ENCODE measurements at regions not wholly inside any gene's neighbourhood (a gene's known extent, or its start where the extent isn't known, plus 50 kb on each side); places are given as distances from the start of the nearest gene placed in this dataset.
"Not testable (repeated sequence)": the region's sequence is repeated elsewhere in the genome, so short reads cannot be mapped to it uniquely, and the experiment has no call there.

DNA sequence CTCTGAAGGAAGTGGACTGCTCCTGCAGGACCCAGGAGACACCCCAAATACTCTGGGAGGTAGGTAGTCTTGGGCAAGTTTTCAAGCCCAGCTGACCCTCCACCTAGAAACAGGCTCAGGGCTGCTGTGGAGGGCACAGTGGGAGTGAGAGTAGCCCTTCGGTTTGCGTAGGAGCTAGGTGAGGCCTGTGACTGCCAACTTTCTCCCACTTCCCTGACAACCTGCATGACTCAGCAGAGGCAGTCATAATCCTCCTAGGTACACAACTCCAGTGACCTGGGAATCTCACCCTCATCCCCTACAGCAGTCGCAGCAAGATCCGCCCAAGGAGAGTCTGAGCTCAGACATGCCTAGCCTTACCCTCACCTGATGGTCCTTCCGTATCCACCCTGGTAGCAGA, 439.1 kb downstream of the CNTNAP4 start:
- not testable (repeated sequence) for DNase-seq (ENCODE audit: low spot score)

DNA sequence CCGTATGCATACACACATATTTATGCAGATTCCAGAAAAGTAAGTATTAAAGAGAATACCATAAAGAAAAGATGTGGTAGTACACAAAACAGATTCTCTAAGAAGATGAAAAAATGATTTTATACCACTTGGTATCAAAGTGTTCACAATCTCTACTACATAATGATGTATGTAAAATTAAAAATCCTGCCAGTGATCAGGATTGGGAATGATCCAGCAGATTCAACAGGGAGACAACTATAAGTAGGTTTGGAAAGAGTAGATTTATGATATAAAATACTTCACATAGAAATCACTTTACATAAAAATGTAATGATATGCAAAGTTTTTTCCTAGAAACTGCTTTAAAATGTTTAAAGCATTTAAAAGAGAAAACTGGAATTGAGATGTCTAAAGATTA, 447.0 kb downstream of the CNTNAP4 start:
- no peak for DNase-seq (ENCODE audit: low spot score)

DNA sequence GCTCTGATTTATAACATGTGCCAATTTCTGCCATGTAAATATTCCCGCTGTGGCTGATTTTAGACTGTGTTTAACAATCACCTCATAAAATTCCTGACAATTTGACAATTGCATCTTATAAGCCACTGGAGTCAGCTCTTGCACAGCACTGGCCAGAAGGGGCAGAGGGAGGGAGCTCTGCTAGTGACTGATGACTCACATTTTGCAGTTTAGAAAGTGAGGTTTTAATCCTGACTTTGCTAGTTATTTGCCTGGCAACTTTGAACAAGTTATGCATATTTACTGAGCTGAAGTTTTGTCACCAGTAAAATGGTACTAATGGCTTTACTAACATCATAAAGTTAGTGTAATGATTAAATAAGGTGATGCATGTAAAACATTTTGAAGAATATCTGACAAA, 452.3 kb downstream of the CNTNAP4 start:
- no peak for DNase-seq (ENCODE audit: low spot score)

DNA sequence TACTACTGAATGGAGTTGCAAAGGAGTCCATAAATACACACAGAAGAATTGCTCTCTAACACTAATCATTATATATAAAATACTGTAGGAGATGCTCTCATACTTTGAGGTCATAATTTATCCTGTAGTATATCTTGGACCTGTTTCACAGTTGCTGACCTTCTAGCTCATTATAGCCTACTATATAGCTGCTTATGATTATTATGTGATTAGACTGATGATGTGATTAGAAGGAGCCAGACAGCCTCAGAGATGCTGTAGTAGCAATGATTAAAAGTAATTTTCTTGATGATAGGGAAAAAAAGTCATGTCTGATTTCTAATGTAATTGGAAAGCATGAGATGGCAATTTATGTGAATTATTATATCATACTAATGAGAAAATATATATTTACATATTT, 455.7 kb downstream of the CNTNAP4 start:
- DNase-seq (ENCODE audit: low spot score) = no peak

DNA sequence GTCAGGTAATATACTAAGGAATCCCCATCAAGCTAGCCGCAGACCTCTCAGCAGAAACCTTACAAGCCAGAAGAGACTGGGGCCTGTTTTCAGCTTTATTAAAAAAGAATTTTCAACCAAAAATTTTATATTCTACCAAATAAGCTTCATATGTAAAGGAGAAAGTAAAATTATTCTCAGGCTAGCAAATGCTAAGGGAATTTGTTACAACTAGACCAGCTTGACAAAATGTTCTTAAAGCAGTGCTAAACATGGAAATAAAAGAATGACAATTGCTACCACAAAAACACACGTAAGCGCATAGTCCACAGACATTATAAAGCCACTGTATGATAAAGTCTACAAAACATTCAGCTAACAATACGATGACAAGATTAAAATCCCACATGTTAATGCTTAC, 449.4 kb upstream of the MON1B start:
- DNase-seq (ENCODE audit: low spot score) = no peak

DNA sequence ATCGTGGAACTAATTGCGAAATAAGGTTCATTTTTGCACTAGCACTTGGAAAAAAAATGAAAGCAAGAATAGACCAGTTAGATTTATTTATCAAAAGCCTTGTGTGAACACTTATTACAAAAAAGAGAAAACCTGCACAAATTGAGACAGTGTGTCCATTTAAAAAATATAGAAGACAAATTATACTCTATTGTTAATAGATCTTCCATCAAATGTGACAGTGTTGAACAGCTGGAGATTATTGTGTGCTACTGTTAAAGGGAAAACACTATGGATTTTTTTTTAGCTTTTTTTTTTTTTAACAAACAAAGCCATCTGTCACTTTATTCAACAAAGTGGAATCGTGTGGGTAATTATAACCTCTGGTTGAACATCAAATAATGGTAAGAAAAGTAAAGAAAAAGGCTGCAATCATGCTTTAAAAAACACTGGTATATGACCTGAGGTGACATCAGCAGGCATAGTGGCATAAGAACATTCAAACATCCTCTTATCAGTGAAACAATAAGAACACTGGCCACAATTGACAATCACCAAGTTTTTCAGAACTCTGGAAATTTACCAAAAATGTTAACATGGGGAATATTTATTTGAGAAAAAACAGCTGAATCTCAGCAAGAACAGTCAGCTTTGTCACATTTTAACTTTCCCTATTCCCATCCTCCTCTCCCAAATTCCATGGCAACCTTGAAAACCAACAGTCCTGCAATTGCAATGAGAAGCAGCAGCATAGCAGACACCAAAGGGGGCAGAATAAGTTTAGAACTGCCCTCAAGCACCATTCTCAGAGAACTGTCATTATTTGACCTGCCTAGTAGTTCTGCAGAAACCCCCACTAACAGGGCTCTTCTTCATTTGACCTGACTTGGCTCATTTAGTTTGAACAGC, 442.3 kb upstream of the MON1B start:
- DNase-seq (ENCODE audit: low spot score) = no peak

DNA sequence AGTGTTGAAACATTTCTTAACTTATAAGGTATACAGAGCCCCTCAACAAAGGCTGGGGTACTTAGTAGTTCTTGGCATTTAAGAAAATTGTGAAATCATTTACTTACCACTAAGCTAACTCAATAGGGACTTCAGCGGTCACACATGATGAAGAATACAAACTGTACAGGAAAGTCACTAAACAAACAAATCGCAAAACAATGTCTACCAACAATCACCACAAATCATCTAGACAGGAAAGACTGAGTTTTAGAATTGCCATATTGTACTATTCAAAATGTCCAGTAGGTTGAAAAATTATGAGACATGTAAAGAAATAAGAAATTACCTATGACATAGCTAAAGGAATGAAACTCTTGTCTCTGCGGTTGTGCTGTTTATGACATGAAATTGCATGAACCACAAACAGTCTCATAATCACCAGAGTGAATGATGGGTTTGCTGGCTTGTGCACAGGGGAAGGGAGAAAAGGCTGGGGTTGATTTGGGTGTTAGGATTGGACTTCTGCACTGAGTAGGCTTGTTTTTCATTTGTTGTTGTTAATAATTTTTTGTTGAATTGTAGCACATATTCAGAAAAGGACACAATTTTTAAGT, 441.1 kb upstream of the MON1B start:
- no peak for DNase-seq (ENCODE audit: low spot score)

DNA sequence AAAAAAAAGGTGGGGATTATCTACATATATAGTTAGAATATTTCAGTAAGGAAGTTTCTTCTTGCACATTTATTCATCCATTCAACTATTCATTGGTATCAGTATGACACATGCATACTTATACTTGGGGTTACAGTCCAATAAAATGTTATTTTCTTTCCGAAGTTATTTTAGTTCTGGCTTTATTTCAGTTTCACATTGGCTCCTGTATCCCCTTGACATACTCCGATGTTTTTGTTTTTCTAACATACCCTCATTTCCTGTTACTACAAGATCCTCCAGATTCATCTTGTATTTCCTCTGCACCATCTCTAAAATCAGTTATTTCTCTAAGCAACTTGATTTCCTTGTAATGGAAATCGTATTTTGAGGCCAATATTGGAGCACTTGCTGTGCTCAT, 435.5 kb upstream of the MON1B start:
- no peak for DNase-seq (ENCODE audit: low spot score)

DNA sequence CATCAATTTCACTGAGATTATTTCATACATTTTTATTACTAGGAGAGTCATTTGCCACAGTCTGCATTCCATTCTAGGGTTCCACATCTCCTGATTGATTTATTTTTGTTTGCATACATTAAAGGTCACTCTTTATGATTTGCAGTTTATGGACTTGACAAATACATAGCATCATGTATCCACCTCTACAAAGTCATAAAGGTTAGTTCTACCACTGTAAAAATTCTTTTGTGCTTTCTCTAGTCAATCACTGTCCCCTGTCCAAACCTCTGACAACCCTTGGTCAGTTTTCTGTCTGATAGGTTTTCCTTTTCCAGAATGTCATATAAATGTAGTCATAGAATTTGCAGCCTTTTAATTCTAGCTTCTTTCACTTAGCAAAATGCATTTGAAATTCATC, 434.6 kb upstream of the MON1B start:
- no peak for DNase-seq (ENCODE audit: low spot score)

DNA sequence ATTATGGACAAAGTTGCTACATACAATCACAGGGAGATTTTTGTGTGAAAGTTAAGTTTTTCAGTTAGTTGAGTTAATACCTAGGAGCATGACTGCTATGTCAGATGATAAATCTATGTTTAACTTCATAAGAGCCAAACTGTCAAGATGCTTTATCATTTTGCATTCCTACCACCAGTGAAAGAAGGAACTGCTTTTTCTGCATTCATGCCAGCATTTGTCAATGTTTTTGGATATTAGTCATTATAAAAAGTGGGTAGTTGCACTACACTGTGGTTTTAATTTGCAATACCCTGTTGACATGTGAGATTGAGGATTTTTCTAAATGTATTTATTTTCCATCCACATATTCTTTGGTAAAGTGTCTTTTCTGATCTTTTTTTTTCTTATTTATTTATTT, 434.0 kb upstream of the MON1B start:
- no peak for DNase-seq (ENCODE audit: low spot score)

DNA sequence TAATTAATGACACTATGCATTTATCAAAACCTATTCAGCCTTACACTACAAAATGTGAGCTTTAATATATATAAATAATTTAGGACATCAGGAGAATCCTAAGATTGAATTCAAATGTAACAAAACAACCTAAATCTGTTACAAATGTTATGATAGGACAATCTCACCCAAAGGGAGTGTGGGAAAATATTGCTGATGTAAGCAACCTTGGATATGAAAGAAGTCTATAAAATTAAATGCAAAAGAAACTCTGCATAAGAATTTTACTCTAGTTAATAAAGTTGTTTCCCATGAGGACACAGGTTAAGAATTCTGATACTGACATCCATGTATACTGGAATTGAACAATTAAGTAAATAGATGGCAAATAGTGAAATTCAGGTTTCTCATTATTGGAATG, 424.5 kb upstream of the MON1B start:
- no peak for DNase-seq (ENCODE audit: low spot score)

DNA sequence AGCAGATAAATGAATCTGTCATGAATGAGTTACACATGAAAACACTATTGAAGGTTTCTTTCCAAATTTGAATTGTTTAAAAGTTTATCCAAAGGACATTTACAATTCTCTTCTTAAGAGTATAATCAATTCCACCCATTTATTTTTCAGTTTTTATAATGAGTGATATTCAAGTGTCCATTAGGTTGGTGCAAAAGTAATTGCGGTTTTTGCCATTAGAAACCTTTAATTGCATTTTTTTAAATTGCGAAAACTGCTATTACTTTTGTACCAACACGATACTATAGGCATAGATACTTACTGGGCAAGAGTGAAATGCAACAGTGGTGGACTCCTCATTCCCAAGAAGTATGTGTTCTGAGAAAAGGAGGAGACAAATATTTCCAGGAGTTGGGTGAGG, 422.7 kb upstream of the MON1B start:
- DNase-seq (ENCODE audit: low spot score) = no peak

DNA sequence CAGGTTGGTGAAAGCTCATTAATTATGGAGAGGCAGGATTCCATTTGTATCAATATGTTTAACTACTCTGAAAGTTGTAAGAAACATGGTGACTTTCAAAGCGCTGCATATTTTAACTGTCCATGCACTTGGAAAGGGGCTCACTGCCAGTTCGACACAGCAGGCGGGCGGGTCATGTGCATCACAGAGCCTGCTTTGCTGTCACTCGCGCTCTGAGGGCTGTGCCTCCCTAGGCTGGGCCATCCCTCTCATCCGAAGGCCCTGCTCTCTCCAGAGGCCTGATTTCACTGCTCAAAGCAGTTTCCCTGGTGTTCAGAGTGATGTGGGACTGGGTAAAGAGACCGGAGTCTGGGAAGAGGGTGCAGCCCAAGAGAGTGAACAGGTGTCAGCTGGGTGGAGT, 422.0 kb upstream of the MON1B start:
- no peak for DNase-seq (ENCODE audit: low spot score)

DNA sequence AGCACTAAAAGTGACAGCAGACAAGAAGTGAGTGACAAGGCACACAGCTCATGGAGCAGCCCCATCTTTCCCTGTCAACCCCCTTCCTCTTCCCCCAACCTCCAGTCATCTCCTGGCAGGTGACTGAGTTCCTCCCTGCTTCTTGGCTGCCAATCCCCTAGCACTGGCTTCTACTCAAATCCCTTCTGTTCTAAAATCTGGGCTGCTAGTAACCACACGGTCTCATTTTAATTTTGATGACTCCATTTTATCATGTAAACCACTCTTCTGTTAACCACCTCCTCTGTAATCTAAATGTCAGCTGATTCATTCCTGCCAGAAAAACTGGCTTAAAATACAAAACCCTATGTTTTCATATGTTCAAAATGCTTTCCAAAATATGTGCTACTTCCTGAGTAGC, 419.8 kb upstream of the MON1B start:
- DNase-seq (ENCODE audit: low spot score) = no peak

DNA sequence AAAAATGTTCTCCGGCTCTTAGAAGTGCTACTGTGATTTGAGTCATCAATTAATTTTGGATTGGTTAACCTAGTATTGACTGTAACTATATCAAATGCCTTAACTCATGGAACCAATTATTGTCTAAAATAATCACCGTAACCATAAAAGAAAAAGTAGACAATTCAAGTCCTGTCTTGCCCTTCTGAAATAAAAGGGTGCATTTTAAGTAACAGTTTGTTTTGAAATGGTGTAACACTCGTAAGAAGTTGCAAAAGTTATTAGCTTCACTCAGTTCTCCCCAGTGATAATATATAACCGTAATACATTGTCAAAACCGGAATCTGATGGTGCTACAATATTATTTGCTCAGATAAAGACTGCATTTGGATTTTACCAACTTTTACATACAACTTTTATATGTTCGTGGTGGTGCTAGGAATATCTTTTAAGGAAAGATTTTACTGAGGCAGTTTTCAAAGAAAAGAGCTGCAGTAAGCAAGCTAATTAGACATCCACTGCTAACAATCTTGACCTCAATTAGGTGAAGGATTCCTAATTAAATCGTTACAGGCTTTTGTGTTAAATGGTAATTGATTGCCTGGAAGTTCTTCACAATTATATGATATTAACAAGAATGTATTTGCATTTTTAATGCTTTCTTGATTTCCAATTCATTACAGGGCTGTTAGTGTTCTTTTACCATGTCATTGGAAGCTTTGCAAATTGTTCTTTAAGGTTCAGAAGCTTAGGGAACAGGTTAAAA, 413.1 kb upstream of the MON1B start:
- DNase-seq (ENCODE audit: low spot score) = no peak

DNA sequence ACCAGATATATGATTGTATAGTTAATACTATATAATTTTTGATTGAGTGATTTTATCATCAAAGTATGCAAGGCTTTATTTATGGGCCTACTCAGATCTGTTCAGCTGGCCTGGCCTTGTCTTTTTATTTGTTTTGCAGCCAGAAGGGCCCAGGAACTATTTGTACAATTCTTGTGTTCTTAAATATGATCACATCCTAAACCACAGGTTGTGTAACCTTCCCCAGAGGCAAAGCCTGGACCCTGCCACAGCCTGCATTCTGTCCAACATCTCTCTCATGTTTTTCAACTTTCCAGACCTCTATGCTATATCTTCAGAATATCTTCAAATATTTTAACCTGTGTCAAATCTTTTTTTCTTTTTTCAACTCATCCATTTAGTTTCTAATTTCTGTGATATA, 410.4 kb upstream of the MON1B start:
- DNase-seq (ENCODE audit: low spot score) = no peak

DNA sequence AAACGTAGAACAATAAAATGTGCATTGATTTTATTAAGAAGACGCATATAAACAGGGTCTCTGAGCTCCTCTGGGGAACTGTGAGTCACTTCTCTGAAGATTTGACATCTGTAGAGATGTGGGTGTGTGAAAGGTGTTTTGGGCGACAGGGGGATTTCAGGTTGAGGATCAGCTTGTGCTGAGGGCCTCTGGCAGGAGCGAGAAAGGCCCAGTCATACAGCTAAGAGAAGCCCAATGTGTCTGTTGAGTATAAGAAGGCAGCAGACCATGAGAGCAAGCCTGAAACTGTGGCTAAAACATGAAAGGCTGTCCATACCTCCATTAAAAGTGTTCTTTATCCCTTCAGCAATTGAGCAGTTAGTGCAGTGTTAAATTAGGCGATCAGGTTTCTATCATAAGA, 406.5 kb upstream of the MON1B start:
- DNase-seq (ENCODE audit: low spot score) = no peak

DNA sequence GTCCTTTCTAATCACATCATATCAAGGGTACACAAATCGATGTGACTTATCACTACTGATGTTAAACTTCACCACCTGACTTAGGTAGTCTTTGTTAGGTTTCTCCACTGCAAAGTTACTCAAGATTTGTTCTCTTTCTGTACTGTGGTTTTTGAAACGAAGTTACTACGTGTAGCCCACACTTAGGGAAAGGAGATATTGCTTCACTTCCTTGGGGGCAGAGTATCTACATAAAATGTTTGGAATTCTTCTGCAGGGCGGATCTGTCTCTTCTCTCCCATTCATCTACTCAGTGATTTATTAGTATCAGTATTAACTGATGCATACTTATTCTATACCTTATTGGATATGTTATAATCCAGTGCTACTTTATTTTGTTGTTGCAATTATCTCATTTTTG, 403.6 kb upstream of the MON1B start:
- DNase-seq (ENCODE audit: low spot score) = no peak

DNA sequence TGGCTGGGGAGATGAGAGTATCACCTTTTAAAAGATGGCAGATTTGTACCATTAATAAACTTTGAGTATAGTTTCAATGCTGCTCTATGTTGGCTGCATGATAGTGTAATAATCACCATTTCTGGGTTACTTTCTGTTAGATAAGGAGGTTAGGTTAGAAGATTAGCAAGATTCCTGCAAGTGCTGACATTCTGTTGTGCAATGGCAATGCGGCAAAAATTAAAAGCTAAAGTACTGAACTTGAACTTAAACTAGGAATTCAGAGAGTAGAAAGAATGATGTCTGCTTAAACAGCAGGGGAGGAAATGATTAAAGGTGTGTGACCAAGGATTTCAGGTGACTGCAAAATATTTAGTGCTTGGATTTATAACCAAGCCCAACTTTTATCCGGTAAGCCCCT, 399.8 kb upstream of the MON1B start:
- DNase-seq (ENCODE audit: low spot score) = no peak

DNA sequence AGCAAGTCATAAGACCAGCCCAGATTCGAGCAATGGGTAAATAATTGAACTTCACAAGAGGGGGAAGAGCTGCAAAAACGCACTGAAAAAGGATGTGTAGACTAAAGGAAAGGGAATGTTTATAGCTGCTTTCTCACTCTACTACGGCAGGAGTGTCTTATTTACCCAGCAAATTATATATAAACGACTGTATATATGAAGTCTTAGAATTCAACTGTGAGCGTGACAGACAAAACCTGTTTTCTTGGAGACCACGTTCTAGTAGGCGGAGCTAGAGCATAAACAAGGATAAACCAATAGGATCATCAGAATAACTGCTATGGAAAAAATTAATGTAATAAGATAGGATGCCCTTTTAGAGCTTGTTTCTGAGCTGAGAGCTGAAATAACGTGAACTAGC, 394.6 kb upstream of the MON1B start:
- no peak for DNase-seq (ENCODE audit: low spot score)

DNA sequence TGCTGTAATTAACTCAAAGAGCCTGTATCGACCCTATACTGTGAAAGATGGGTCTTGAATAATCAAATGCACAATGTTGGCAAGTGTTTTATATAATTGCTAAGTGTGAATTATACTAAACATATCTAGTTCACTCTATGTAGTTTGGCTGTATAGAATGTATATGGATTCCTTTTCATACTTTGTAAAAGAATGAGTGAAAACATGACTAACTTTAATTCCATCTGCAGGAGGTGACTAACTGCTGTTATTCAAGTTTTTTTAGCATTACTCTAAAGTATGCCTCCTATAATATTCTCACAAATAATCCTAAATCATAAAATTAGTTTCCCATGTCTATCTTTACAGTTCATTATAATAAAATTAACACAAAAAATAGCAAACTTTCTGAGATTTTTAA, 394.0 kb upstream of the MON1B start:
- DNase-seq (ENCODE audit: low spot score) = no peak

DNA sequence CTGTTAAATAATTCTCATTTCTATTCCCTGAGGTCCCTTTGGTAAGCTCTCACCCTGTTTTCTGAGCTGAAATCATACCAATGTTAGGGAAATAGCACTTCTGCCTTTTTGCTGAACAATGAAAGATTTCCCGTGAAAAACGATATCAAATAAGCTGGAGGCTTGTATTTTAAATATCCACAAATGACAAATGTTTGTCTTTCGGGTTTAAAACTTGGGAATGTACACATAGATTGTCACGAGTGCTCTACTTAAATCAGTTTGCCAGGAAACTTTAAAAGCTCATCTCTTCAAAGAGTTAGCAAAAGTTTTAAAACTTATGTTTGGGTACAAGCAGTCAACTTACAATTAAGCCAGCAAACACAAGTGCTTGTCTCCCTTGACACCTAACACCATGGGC, 393.5 kb upstream of the MON1B start:
- no peak for DNase-seq (ENCODE audit: low spot score)

DNA sequence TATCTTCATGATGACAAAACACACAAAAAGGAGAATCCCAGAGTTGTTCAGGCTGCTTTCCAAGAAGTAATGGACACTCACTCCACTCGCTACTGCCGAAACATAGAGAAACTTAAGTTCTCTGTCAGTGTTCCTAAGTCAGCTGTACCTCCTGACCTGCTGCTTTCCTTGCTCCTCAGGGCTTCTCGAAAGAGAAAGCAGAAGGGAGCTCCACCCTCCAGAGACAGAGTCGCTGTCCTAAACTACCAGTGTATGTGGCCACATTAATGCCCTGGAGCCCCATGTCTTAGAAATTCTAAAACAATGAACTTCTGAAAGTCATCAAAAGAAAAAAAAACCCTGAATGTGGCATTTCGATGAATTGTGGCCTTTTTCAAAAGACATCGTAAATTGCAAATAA, 390.8 kb upstream of the MON1B start:
- no peak for DNase-seq (ENCODE audit: low spot score)
